T-helper 1 cell treated with Interleukin-12 subunit alpha and Interleukin-12 subunit beta and Interleukin-4 antibody, amounts not matched to agents 30 μg/mL and 1 μg/mL, for 36 hours (primary cell): ENCODE measurements at regions not wholly inside any gene's neighbourhood (a gene's known extent, or its start where the extent isn't known, plus 50 kb on each side); places are given as distances from the start of the nearest gene placed in this dataset.

Experiments
- H3K27ac Mint-ChIP-seq: one replicate; pipeline ENCODE4 v1.8.0; 2021; ENCODE audit warnings: mild to moderate bottlenecking, mixed read lengths
- H3K27me3 Mint-ChIP-seq: one replicate; pipeline ENCODE4 v1.8.0; 2021; ENCODE audit warnings: low read depth, mixed read lengths
- H3K36me3 Mint-ChIP-seq: one replicate; pipeline ENCODE4 v1.8.0; 2021; ENCODE audit warnings: low read depth, mixed read lengths
- H3K4me1 Mint-ChIP-seq: one replicate; pipeline ENCODE4 v1.8.0; 2021; ENCODE audit warnings: low read depth, mixed read lengths
- H3K4me3 Mint-ChIP-seq: one replicate; pipeline ENCODE4 v1.8.0; 2021; ENCODE audit warnings: mild to moderate bottlenecking, moderate library complexity, mixed read lengths
- H3K9me3 Mint-ChIP-seq: one replicate; pipeline ENCODE4 v1.8.0; 2021; ENCODE audit warnings: mixed read lengths

GRCh38 chr2:183919167-183919566 is 679.2 kb upstream of the ZNF804A start:
- no peaks in the 10 kb centered on the region for H3K4me1 Mint-ChIP-seq
- no peaks in the 10 kb centered on the region for H3K9me3 Mint-ChIP-seq
- no peak overlapping the region for H3K4me3 Mint-ChIP-seq
- H3K36me3 Mint-ChIP-seq: no peaks in the 10 kb centered on the region
- H3K27ac Mint-ChIP-seq: no peak overlapping the region
- no peaks in the 10 kb centered on the region for H3K27me3 Mint-ChIP-seq

- Mint-ChIP-seq H3K4me1 (no peaks in the 10 kb centered on the region), H3K36me3 (no peaks in the 10 kb centered on the region), H3K9me3 (no peaks in the 10 kb centered on the region), H3K27ac (no peak overlapping the region), H3K4me3 (no peak overlapping the region), H3K27me3 (no peaks in the 10 kb centered on the region)
These were observed 678.4 kb upstream of the ZNF804A start for GRCh38 chr2:183919926-183920325.

GRCh38 chr2:183925281-183925680 is 673.0 kb upstream of the ZNF804A start:
- no peaks in the 10 kb centered on the region for H3K27me3 Mint-ChIP-seq
- no peaks in the 10 kb centered on the region for H3K9me3 Mint-ChIP-seq
- no peaks in the 10 kb centered on the region for H3K36me3 Mint-ChIP-seq
- no peak overlapping the region for H3K27ac Mint-ChIP-seq
- no peaks in the 10 kb centered on the region for H3K4me1 Mint-ChIP-seq
- H3K4me3 Mint-ChIP-seq: no peak overlapping the region

GRCh38 chr2:183926433-183926832 is 671.9 kb upstream of the ZNF804A start:
- Mint-ChIP-seq H3K27ac (no peak overlapping the region), H3K27me3 (no peaks in the 10 kb centered on the region), H3K4me3 (no peak overlapping the region)

GRCh38 chr2:183927406-183928325 is 670.7 kb upstream of the ZNF804A start:
- Mint-ChIP-seq H3K27ac (no peak overlapping the region), H3K4me3 (no peak overlapping the region), H3K36me3 (no peaks in the 10 kb centered on the region), H3K27me3 (no peaks in the 10 kb centered on the region), H3K9me3 (no peaks in the 10 kb centered on the region), H3K4me1 (no peaks in the 10 kb centered on the region)

More at GRCh38 chr2:183926433-183926832, 671.9 kb upstream of the ZNF804A start:
- Mint-ChIP-seq H3K9me3 (no peaks in the 10 kb centered on the region), H3K36me3 (no peaks in the 10 kb centered on the region), H3K4me1 (no peaks in the 10 kb centered on the region)

- Mint-ChIP-seq H3K4me3 (no peak overlapping the region), H3K36me3 (no peaks in the 10 kb centered on the region), H3K9me3 (peaks cover 17% of the 10 kb centered on the region), H3K27ac (no peak overlapping the region), H3K4me1 (no peaks in the 10 kb centered on the region), H3K27me3 (no peaks in the 10 kb centered on the region)
These were observed 663.3 kb upstream of the ZNF804A start for GRCh38 chr2:183935005-183935404.

- H3K36me3 Mint-ChIP-seq: no peaks in the 10 kb centered on the region
- peaks cover 21% of the 10 kb centered on the region for H3K9me3 Mint-ChIP-seq
These were observed 661.1 kb upstream of the ZNF804A start for GRCh38 chr2:183937220-183937619.

GRCh38 chr2:183946193-183946592 is 652.1 kb upstream of the ZNF804A start:
- Mint-ChIP-seq H3K4me3 (no peak overlapping the region), H3K27me3 (no peaks in the 10 kb centered on the region), H3K27ac (no peak overlapping the region), H3K9me3 (no peaks in the 10 kb centered on the region), H3K4me1 (no peaks in the 10 kb centered on the region), H3K36me3 (no peaks in the 10 kb centered on the region)

More at GRCh38 chr2:183937220-183937619, 661.1 kb upstream of the ZNF804A start:
- Mint-ChIP-seq H3K27ac (no peak overlapping the region), H3K4me3 (no peak overlapping the region), H3K27me3 (no peaks in the 10 kb centered on the region), H3K4me1 (no peaks in the 10 kb centered on the region)

- H3K4me1 Mint-ChIP-seq: no peaks in the 10 kb centered on the region
- no peaks in the 10 kb centered on the region for H3K9me3 Mint-ChIP-seq
- no peaks in the 10 kb centered on the region for H3K36me3 Mint-ChIP-seq
- no peak overlapping the region for H3K27ac Mint-ChIP-seq
- no peaks in the 10 kb centered on the region for H3K27me3 Mint-ChIP-seq
- no peak overlapping the region for H3K4me3 Mint-ChIP-seq
These were observed 649.5 kb upstream of the ZNF804A start for GRCh38 chr2:183948861-183949260.

GRCh38 chr2:183950673-183951072 is 647.7 kb upstream of the ZNF804A start:
- H3K27me3 Mint-ChIP-seq: no peaks in the 10 kb centered on the region
- no peaks in the 10 kb centered on the region for H3K9me3 Mint-ChIP-seq
- H3K27ac Mint-ChIP-seq: no peak overlapping the region
- H3K4me3 Mint-ChIP-seq: no peak overlapping the region
- no peaks in the 10 kb centered on the region for H3K36me3 Mint-ChIP-seq
- H3K4me1 Mint-ChIP-seq: no peaks in the 10 kb centered on the region

GRCh38 chr2:183951630-183952029 is 646.7 kb upstream of the ZNF804A start:
- H3K4me1 Mint-ChIP-seq: no peaks in the 10 kb centered on the region
- no peaks in the 10 kb centered on the region for H3K27me3 Mint-ChIP-seq

GRCh38 chr2:183952741-183953140 is 645.6 kb upstream of the ZNF804A start:
- H3K36me3 Mint-ChIP-seq: no peaks in the 10 kb centered on the region

More at GRCh38 chr2:183951630-183952029, 646.7 kb upstream of the ZNF804A start:
- no peak overlapping the region for H3K4me3 Mint-ChIP-seq
- H3K9me3 Mint-ChIP-seq: no peaks in the 10 kb centered on the region
- no peaks in the 10 kb centered on the region for H3K36me3 Mint-ChIP-seq
- no peak overlapping the region for H3K27ac Mint-ChIP-seq

GRCh38 chr2:183963609-183964008 is 634.7 kb upstream of the ZNF804A start:
- Mint-ChIP-seq H3K4me3 (no peak overlapping the region), H3K4me1 (no peaks in the 10 kb centered on the region), H3K9me3 (no peaks in the 10 kb centered on the region), H3K36me3 (no peaks in the 10 kb centered on the region), H3K27me3 (no peaks in the 10 kb centered on the region), H3K27ac (no peak overlapping the region)

More at GRCh38 chr2:183952741-183953140, 645.6 kb upstream of the ZNF804A start:
- no peaks in the 10 kb centered on the region for H3K9me3 Mint-ChIP-seq
- H3K4me1 Mint-ChIP-seq: no peaks in the 10 kb centered on the region
- no peaks in the 10 kb centered on the region for H3K27me3 Mint-ChIP-seq
- no peak overlapping the region for H3K27ac Mint-ChIP-seq
- no peak overlapping the region for H3K4me3 Mint-ChIP-seq

- no peak overlapping the region for H3K27ac Mint-ChIP-seq
- H3K4me3 Mint-ChIP-seq: no peak overlapping the region
- H3K9me3 Mint-ChIP-seq: no peaks in the 10 kb centered on the region
- H3K36me3 Mint-ChIP-seq: no peaks in the 10 kb centered on the region
- no peaks in the 10 kb centered on the region for H3K27me3 Mint-ChIP-seq
- H3K4me1 Mint-ChIP-seq: no peaks in the 10 kb centered on the region
These were observed 633.8 kb upstream of the ZNF804A start for GRCh38 chr2:183964565-183964964.

GRCh38 chr2:183967756-183968155 is 630.6 kb upstream of the ZNF804A start:
- Mint-ChIP-seq H3K27ac (no peak overlapping the region), H3K27me3 (no peaks in the 10 kb centered on the region), H3K36me3 (no peaks in the 10 kb centered on the region), H3K4me1 (no peaks in the 10 kb centered on the region), H3K4me3 (no peak overlapping the region), H3K9me3 (peaks cover 3% of the 10 kb centered on the region)
